GM12878 (cell line): ENCODE measurements at regions not wholly inside any gene's neighbourhood (a gene's known extent, or its start where the extent isn't known, plus 50 kb on each side); places are given as distances from the start of the nearest gene placed in this dataset.

Source experiments
- ATAC-seq: fragments of 200-7000 bp; cut with Tn5 transposase; 3 replicates; pipeline ENCODE4 v1.9.1; 2020; ENCODE audit warnings: mild to moderate bottlenecking, moderate library complexity
- BruUV-seq: library from RNA; stranded (reverse); fragments of 400-500 nt; replicated peaks from 2 replicates; lab custom pipeline; 2021; lab: Mats Ljungman, UMichigan
- CTCF ChIA-PET: fragments of 300-600 bp; sonication (Branson Sonifier 250); formaldehyde crosslinking; extraction: SDS; loops from one replicate; lab custom pipeline; 2021; ENCODE audit warnings: inconsistent platforms; lab: Yijun Ruan, JAX
- POLR2A ChIA-PET: fragments of 350-600 bp; formaldehyde crosslinking; extraction: SDS; loops from one replicate; lab custom pipeline; 2021; ENCODE audit warnings: inconsistent platforms; lab: Charles Lee
- RAD21 ChIA-PET: fragments of 300-600 bp; sonication (Branson Sonifier 250); formaldehyde crosslinking; loops from one replicate; lab custom pipeline; 2023; ENCODE audit warnings: antibody characterized with exemption; ENCODE audit not compliant: unreplicated experiment; lab: Charles Lee
- SMC1A ChIA-PET: fragments of 300-600 bp; sonication (Branson Sonifier 250); formaldehyde crosslinking; loops from one replicate; lab custom pipeline; 2023; ENCODE audit not compliant: unreplicated experiment, uncharacterized antibody; lab: Charles Lee
- DNase-seq: peaks from one replicate; pipeline ENCODE4 v3.0.0-alpha.2; 2011; ENCODE audit warnings: low read depth, low spot score
- FAIRE-seq: peaks from 3 replicates; lab custom pipeline; 2011; peaks lifted over from hg19 to GRCh38; lab: Jason Lieb, UNC
- H2AFZ ChIP-seq: 2 replicates; pipeline ENCODE4 v1.6.0; 2011; ENCODE audit warnings: low read depth, low read length, control low read depth; ENCODE audit not compliant: control insufficient read depth
- H3K27ac ChIP-seq: 2 replicates; pipeline ENCODE4 v1.5.1; 2011; ENCODE audit warnings: control low read depth; ENCODE audit not compliant: control insufficient read depth, insufficient read depth
- H3K27me3 ChIP-seq, 2 experiments: replicated peaks in 1 of 2; 2 replicates each; pipeline versions ENCODE4 v1.6.0 to v1.6.1; 2011; ENCODE audit warnings: low read length in 1 of 2; ENCODE audit not compliant: control insufficient read depth in 2 of 2, insufficient read depth in 2 of 2
- H3K36me3 ChIP-seq, 2 experiments: 2 replicates each; pipeline ENCODE4 v1.5.1; 2011; ENCODE audit warnings: low read length in 1 of 2; ENCODE audit not compliant: control insufficient read depth in 2 of 2, insufficient read depth in 2 of 2
- H3K4me1 ChIP-seq: 2 replicates; pipeline ENCODE4 v1.6.1; 2011; ENCODE audit warnings: mild to moderate bottlenecking, low read length, moderate library complexity, mixed read lengths; ENCODE audit not compliant: control insufficient read depth, insufficient read depth
- H3K4me2 ChIP-seq: 2 replicates; pipeline ENCODE4 v1.6.0; 2011; ENCODE audit warnings: control low read depth; ENCODE audit not compliant: control insufficient read depth, insufficient read depth
- H3K4me3 ChIP-seq: fragments of 200-600 bp; sonication (generic); 2 replicates; pipeline ENCODE4 v1.5.1; 2016
- H3K79me2 ChIP-seq: 2 replicates; pipeline ENCODE4 v1.6.0; 2011; ENCODE audit warnings: low read length; ENCODE audit not compliant: control insufficient read depth, insufficient read depth
- H3K9ac ChIP-seq: 2 replicates; pipeline ENCODE4 v1.8.0; 2011; ENCODE audit warnings: low read length, control low read depth, mixed read lengths; ENCODE audit not compliant: control insufficient read depth, insufficient read depth
- H3K9me3 ChIP-seq: replicated peaks from 3 replicates; pipeline ENCODE4 v1.5.1; 2011; ENCODE audit warnings: mild to moderate bottlenecking, low read length; ENCODE audit not compliant: control insufficient read depth, insufficient read depth
- H4K20me1 ChIP-seq: 2 replicates; pipeline ENCODE4 v1.6.0; 2011; ENCODE audit not compliant: control insufficient read depth, insufficient read depth
- CEBPB ChIP-seq, 2 experiments: fragments of 150-350 bp in 1 of 2; IDR thresholded peaks; 2 replicates each; pipeline ENCODE4 v1.6.1; 2012 to 2014; ENCODE audit warnings: low read depth in 2 of 2, low read length in 2 of 2, borderline replicate concordance in 1 of 2, inconsistent platforms in 1 of 2
- CREB1 ChIP-seq: IDR thresholded peaks from 2 replicates; pipeline ENCODE4 v1.6.1; 2012; ENCODE audit warnings: low read depth, mild to moderate bottlenecking, inconsistent platforms
- MTA3 ChIP-seq: IDR thresholded peaks from 2 replicates; pipeline ENCODE4 v1.6.1; 2012; ENCODE audit warnings: low read length, inconsistent platforms, borderline replicate concordance
- MYB ChIP-seq: fragments of 150-350 bp; IDR thresholded peaks from 2 replicates; pipeline ENCODE4 v1.6.1; 2014; ENCODE audit warnings: mild to moderate bottlenecking, low read depth, low read length, borderline replicate concordance
- POU2F2 ChIP-seq: IDR thresholded peaks from 3 replicates; pipeline ENCODE4 v1.6.1; 2011; ENCODE audit warnings: low read depth, mild to moderate bottlenecking, low read length, borderline replicate concordance
- RB1 ChIP-seq: fragments of 450-650 bp; formaldehyde crosslinking; IDR thresholded peaks from 2 replicates; pipeline ENCODE4 v1.6.1; 2017; ENCODE audit warnings: mild to moderate bottlenecking, borderline replicate concordance
- ZNF217 ChIP-seq: fragments of 450-650 bp; IDR thresholded peaks from 2 replicates; pipeline ENCODE4 v1.6.1; 2017; ENCODE audit warnings: antibody characterized with exemption, mild to moderate bottlenecking
- WGBS: methylation state at CpG from one replicate; pipeline ENCODE4 v1.1.6; 2016; ENCODE audit warnings: low lambda C conversion rate; ENCODE audit not compliant: insufficient replicate concordance, insufficient coverage; ENCODE audit errors: missing lambda C conversion rate; 5-methylcytosine and 5-hydroxymethylcytosine counted together
- in situ Hi-C: fragments of 300-500 bp; cut with MboI; formaldehyde crosslinking; loops from 9 replicates; pipeline ENCODE4 v1.14.3; 2018; ENCODE audit warnings: mixed read lengths
- intact Hi-C: fragments of 100-400 bp; cut with micrococcal nuclease; formaldehyde crosslinking; loops from one replicate; pipeline ENCODE4 v1.14.2; 2022; ENCODE audit not compliant: unreplicated experiment

DNA sequence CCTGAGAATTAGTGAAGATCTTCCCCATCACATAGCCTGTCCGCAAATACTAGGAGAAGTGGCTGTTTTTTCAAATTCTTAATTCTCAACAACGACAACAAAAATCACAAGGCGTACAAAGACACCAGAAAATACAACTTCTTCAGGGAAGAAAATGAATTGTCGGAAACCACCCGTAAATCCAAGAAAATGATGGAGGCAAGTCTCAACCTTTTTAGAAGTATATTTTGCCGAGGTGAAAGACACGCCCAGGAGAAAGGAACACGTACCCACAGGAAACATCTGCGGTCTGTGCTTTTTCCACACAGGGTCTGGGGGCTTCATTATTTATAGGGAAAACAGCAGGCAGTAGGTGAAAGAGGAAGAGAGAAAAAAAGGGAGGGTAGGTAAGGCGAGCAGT is 223.9 kb upstream of the GGTLC1 start:
- Histone ChIP-seq H4K20me1 (no peaks in the 10 kb centered on the region), H3K4me3 (no peak overlapping the region), H3K4me2 (no peak overlapping the region), H3K36me3 (no peaks in the 10 kb centered on the region), H3K4me1 (no peaks in the 10 kb centered on the region), H2AFZ (no peak overlapping the region), H3K9me3 (no peaks in the 10 kb centered on the region), H3K79me2 (no peaks in the 10 kb centered on the region), H3K9ac (no peak overlapping the region), H3K27ac (no peak overlapping the region), H3K27me3 (peaks cover 2 to 7% of the 10 kb centered on the region in 2 experiments; a peak in 2 of 4 replicates)
- FAIRE-seq (no peak), DNase-seq (no peak), ATAC-seq (no peak)
- BruUV-seq: no TSS peak
- in situ Hi-C loops: no loop called here
- TF ChIP-seq CREB1 (no peak), POU2F2 (no peak), MYB (no peak), CEBPB (IDR thresholded peaks at IDR 0.05; ENCODE audit: borderline replicate concordance in 1 of 2, low read depth in 2 of 2, low read length in 2 of 2) (no peak)
- ChIA-PET SMC1A (no interaction called here), POLR2A (no interaction called here), CTCF (no interaction called here), RAD21 (no interaction called here)
- 15% methylated on average over 10 of the region's 10 CpGs for WGBS
- intact Hi-C loops: no loop called here

DNA sequence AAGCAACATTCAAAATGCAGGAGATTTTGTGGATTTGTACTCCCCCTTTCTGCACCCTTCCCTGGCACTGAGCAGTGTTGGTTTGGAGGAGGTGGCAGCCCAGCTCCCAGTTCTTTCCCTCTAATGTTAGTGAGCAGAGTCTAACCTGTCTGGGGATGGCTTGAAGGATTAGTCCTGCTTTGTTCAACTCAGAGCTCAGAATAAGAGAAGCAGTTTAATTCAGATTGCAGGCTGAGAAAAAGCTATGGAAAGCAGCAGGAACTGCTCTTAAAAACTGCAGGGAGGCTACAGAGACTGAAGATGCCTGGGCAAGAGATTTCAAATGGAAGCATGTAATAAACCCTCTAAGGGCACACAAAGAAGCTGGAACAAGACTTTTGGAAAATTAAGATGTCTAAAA is 223.4 kb upstream of the GGTLC1 start:
- no peak overlapping the region for H3K9ac ChIP-seq
- TF ChIP-seq MTA3 (no peak), RB1 (no peak), ZNF217 (no peak)
- no peaks in the 10 kb centered on the region for H3K79me2 ChIP-seq
- ATAC-seq (no peak), FAIRE-seq (no peak), DNase-seq (no peak)
- RAD21 ChIA-PET: no interaction called here
- CTCF ChIA-PET: no interaction called here
- intact Hi-C loops: no loop called here
- H3K4me1 ChIP-seq: no peaks in the 10 kb centered on the region
- BruUV-seq: no TSS peak
- H2AFZ ChIP-seq: no peak overlapping the region
- no peak overlapping the region for H3K27ac ChIP-seq
- no peaks in the 10 kb centered on the region for H3K9me3 ChIP-seq
- no peaks in the 10 kb centered on the region for H4K20me1 ChIP-seq
- in situ Hi-C loops: no loop called here
- no peaks in the 10 kb centered on the region for H3K36me3 ChIP-seq
- no peak overlapping the region for H3K4me3 ChIP-seq
- SMC1A ChIA-PET: no interaction called here
- peaks cover 2 to 7% of the 10 kb centered on the region in 2 experiments; a peak in 2 of 4 replicates for H3K27me3 ChIP-seq
- POLR2A ChIA-PET: no interaction called here
- no peak overlapping the region for H3K4me2 ChIP-seq
